OCI-LY1 (cell line): ENCODE measurements at regions not wholly inside any gene's neighbourhood (a gene's known extent, or its start where the extent isn't known, plus 50 kb on each side); places are given as distances from the start of the nearest gene placed in this dataset.

Experiments used
- H2AFZ ChIP-seq: fragments of 200-600 bp; sonication (generic), shearing (Covaris generic); 2 replicates; pipeline ENCODE4 v1.6.0; 2014; ENCODE audit warnings: antibody characterized with exemption, mild to moderate bottlenecking, low read length
- H3F3A ChIP-seq: fragments of 200-600 bp; sonication (generic), shearing (Covaris generic); 2 replicates; pipeline ENCODE4 v1.6.0; 2014; ENCODE audit warnings: mild to moderate bottlenecking, antibody characterized with exemption, low read length, moderate library complexity; ENCODE audit not compliant: insufficient read depth
- H3K27ac ChIP-seq: fragments of 200-600 bp; sonication (generic); 2 replicates; pipeline ENCODE4 v1.5.1; 2014; ENCODE audit warnings: low read length, mixed run types, mild to moderate bottlenecking, low read depth; ENCODE audit not compliant: poor library complexity, severe bottlenecking
- H3K27me3 ChIP-seq: fragments of 200-600 bp; sonication (generic); 2 replicates; pipeline ENCODE4 v1.6.0; 2014; ENCODE audit warnings: antibody characterized with exemption, mild to moderate bottlenecking, low read length, moderate library complexity; ENCODE audit not compliant: insufficient read depth
- H3K36me3 ChIP-seq: fragments of 200-600 bp; sonication (generic); 2 replicates; pipeline ENCODE4 v1.6.1; 2014; ENCODE audit warnings: mild to moderate bottlenecking, antibody characterized with exemption, low read length, moderate library complexity, mixed read lengths; ENCODE audit not compliant: insufficient read depth
- H3K4me1 ChIP-seq: fragments of 200-600 bp; sonication (generic); 2 replicates; pipeline ENCODE4 v1.5.1; 2014; ENCODE audit warnings: mild to moderate bottlenecking, low read length, moderate library complexity; ENCODE audit not compliant: insufficient read depth, severe bottlenecking
- H3K4me2 ChIP-seq: fragments of 200-600 bp; sonication (generic), shearing (Covaris generic); 2 replicates; pipeline ENCODE4 v1.6.1; 2014; ENCODE audit warnings: low read length
- H3K4me3 ChIP-seq: fragments of 200-600 bp; sonication (generic); 2 replicates; pipeline ENCODE4 v1.5.1; 2014; ENCODE audit warnings: low read length, low read depth, mild to moderate bottlenecking, mixed read lengths; ENCODE audit not compliant: poor library complexity, severe bottlenecking
- H3K79me2 ChIP-seq: fragments of 200-600 bp; shearing (Covaris generic); 2 replicates; pipeline ENCODE4 v1.6.1; 2016; ENCODE audit warnings: mixed run types, low read length, mixed read lengths; ENCODE audit not compliant: insufficient read depth
- H3K9ac ChIP-seq: fragments of 200-600 bp; sonication (generic), shearing (Covaris generic); 2 replicates; pipeline ENCODE4 v1.6.1; 2014; ENCODE audit warnings: mild to moderate bottlenecking, low read length, mixed read lengths
- H3K9me2 ChIP-seq: fragments of 200-600 bp; sonication (generic), shearing (Covaris generic); 2 replicates; pipeline ENCODE4 v1.6.1; 2014; ENCODE audit warnings: low read depth, mild to moderate bottlenecking, low read length, mixed read lengths
- H3K9me3 ChIP-seq: fragments of 200-600 bp; shearing (Covaris generic); 2 replicates; pipeline ENCODE4 v1.6.1; 2014; ENCODE audit warnings: low read length, mixed read lengths
- H4K20me1 ChIP-seq: fragments of 200-600 bp; sonication (generic), shearing (Covaris generic); 2 replicates; pipeline ENCODE4 v1.6.0; 2016; ENCODE audit warnings: mild to moderate bottlenecking, low read length; ENCODE audit not compliant: insufficient read depth
- EZH2 ChIP-seq: fragments of 200-600 bp; sonication (generic), shearing (Covaris generic); IDR thresholded peaks from 2 replicates; pipeline ENCODE4 v1.8.0; 2017; ENCODE audit warnings: borderline replicate concordance, mixed run types, mild to moderate bottlenecking, antibody characterized with exemption, low read length, moderate library complexity, mixed read lengths
- TF ChIP-seq, protein P1 (sequence below): fragments of 200-600 bp; sonication (generic), shearing (Covaris generic); IDR thresholded peaks from 2 replicates; pipeline ENCODE4 v1.5.1; 2017; ENCODE audit warnings: mild to moderate bottlenecking, antibody characterized with exemption, low read length, moderate library complexity, mixed read lengths

DNA sequence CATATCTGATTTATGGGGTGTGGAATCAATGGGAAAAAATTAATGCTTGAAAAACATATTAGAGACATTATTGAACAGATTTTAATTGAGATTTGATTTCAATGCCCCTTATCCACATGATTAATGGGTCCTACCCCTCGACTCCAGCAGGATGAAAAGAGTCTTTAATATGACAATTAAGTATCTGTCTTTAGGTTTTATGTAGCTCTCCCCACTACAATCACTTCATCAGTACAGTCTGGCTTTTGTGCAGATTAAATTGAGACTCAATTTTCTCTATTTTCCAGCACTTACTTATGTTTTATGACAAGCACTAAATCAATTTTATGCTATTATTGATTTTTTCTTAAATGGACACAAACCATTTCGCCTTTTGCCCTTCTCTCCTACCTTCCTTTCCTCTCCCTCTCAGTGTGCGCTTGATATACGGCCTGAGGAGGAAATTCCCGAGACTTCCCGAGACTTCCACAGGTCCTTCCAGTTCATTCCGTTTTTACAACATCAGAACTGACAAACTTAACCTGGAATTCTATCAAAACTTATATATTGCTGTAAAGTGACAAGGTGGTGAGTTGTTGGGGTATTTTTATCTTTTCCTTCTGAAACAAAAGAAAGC lies 555.1 kb upstream of the SALL3 start:
- Histone ChIP-seq H3K27ac (no peak overlapping the region), H3K79me2 (no peaks in the 10 kb centered on the region), H2AFZ (no peak overlapping the region), H3K9me3 (no peaks in the 10 kb centered on the region), H3K4me3 (no peak overlapping the region), H4K20me1 (no peaks in the 10 kb centered on the region), H3K4me1 (no peaks in the 10 kb centered on the region), H3F3A (no peaks in the 10 kb centered on the region), H3K9me2 (no peaks in the 10 kb centered on the region), H3K27me3 (no peaks in the 10 kb centered on the region), H3K36me3 (no peaks in the 10 kb centered on the region), H3K9ac (no peak overlapping the region), H3K4me2 (no peak overlapping the region)
- no peak for TF ChIP-seq EZH2
- TF ChIP-seq, protein P1, sequence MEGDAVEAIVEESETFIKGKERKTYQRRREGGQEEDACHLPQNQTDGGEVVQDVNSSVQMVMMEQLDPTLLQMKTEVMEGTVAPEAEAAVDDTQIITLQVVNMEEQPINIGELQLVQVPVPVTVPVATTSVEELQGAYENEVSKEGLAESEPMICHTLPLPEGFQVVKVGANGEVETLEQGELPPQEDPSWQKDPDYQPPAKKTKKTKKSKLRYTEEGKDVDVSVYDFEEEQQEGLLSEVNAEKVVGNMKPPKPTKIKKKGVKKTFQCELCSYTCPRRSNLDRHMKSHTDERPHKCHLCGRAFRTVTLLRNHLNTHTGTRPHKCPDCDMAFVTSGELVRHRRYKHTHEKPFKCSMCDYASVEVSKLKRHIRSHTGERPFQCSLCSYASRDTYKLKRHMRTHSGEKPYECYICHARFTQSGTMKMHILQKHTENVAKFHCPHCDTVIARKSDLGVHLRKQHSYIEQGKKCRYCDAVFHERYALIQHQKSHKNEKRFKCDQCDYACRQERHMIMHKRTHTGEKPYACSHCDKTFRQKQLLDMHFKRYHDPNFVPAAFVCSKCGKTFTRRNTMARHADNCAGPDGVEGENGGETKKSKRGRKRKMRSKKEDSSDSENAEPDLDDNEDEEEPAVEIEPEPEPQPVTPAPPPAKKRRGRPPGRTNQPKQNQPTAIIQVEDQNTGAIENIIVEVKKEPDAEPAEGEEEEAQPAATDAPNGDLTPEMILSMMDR, result no peak

DNA sequence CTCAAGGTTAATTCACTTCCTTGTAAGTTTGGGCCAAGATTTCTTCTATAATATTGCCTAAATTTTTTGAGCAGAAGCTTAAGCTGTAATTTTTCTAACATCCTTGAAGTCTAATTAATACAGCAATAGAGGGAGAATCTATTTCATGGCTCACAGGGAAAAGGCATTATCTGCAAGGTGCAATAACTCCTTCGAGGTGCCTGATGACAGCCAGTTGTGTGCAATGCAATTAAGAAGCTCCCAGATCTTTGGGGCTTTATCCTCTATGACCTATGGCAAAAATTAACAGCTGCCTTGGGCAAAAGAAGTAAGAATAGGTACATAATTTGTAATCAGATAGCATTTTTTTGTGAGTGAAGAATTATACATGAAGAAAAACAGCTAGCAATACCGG lies 554.6 kb upstream of the SALL3 start:
- Histone ChIP-seq H3K9ac (no peak overlapping the region), H3F3A (no peaks in the 10 kb centered on the region), H3K27ac (no peak overlapping the region), H3K4me1 (no peaks in the 10 kb centered on the region), H4K20me1 (no peaks in the 10 kb centered on the region), H3K27me3 (no peaks in the 10 kb centered on the region), H3K9me2 (no peaks in the 10 kb centered on the region), H3K79me2 (no peaks in the 10 kb centered on the region), H3K9me3 (no peaks in the 10 kb centered on the region), H3K36me3 (no peaks in the 10 kb centered on the region), H3K4me2 (no peak overlapping the region), H2AFZ (no peak overlapping the region), H3K4me3 (no peak overlapping the region)
- TF ChIP-seq EZH2, result no peak
- TF ChIP-seq, protein P1, result no peak

DNA sequence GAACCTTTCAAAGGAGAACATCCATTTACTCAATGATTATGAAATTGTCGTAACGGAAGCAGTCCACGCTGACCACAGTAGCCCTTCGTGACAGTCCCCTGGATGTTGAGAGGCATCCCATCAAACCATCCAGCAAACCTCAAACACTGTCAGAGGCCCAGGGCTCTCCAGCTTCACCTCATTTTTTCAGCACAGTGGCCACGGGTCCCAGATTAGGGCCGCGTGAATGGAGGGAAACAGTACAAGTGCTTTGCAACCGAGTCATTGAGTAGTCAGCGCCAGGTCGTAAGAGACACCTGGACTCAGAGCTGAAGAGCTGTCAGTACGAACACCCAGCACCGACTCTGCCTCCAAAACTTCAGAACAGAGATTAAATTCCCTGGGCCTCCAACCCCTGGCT lies 552.5 kb upstream of the SALL3 start:
- Histone ChIP-seq H3K9me3 (no peaks in the 10 kb centered on the region), H3K4me2 (no peak overlapping the region), H3F3A (no peaks in the 10 kb centered on the region), H3K36me3 (no peaks in the 10 kb centered on the region), H3K4me3 (no peak overlapping the region), H2AFZ (no peak overlapping the region), H3K9ac (no peak overlapping the region), H3K27ac (no peak overlapping the region), H3K79me2 (no peaks in the 10 kb centered on the region), H3K27me3 (no peaks in the 10 kb centered on the region), H3K4me1 (no peaks in the 10 kb centered on the region), H4K20me1 (no peaks in the 10 kb centered on the region), H3K9me2 (no peaks in the 10 kb centered on the region)
- TF ChIP-seq, protein P1, result no peak
- no peak for TF ChIP-seq EZH2
